Karpas-422 (cell line): ENCODE measurements at regions not wholly inside any gene's neighbourhood (a gene's known extent, or its start where the extent isn't known, plus 50 kb on each side); places are given as distances from the start of the nearest gene placed in this dataset.

Source experiments
- DNase-seq: peaks from one replicate; pipeline ENCODE4 v3.0.0-alpha.2; 2015
- H2AFZ ChIP-seq: fragments of 200-600 bp; sonication (generic); 2 replicates; pipeline ENCODE4 v1.6.1; 2014; ENCODE audit warnings: antibody characterized with exemption, low read length, mixed read lengths
- H3K27ac ChIP-seq: fragments of 200-600 bp; sonication (generic); 2 replicates; pipeline ENCODE4 v1.5.1; 2014; ENCODE audit warnings: mild to moderate bottlenecking, low read length, moderate library complexity
- H3K27me3 ChIP-seq: fragments of 200-600 bp; sonication (generic); 2 replicates; pipeline ENCODE4 v1.6.1; 2014; ENCODE audit warnings: low read length, mixed read lengths
- H3K36me3 ChIP-seq: fragments of 200-600 bp; sonication (generic); 2 replicates; pipeline ENCODE4 v1.6.1; 2014; ENCODE audit warnings: low read length, mixed read lengths; ENCODE audit not compliant: insufficient read depth
- H3K4me1 ChIP-seq: fragments of 200-600 bp; sonication (generic); 2 replicates; pipeline ENCODE4 v1.6.1; 2014; ENCODE audit warnings: mild to moderate bottlenecking, low read length, mixed read lengths
- H3K4me2 ChIP-seq: fragments of 200-600 bp; sonication (generic); 2 replicates; pipeline ENCODE4 v1.6.1; 2014; ENCODE audit warnings: low read length, low read depth, mild to moderate bottlenecking; ENCODE audit not compliant: poor library complexity, severe bottlenecking
- H3K4me3 ChIP-seq: fragments of 200-600 bp; sonication (generic); 2 replicates; pipeline ENCODE4 v1.5.1; 2014; ENCODE audit warnings: mild to moderate bottlenecking, antibody characterized with exemption, low read length, mixed read lengths
- H3K79me2 ChIP-seq: fragments of 200-600 bp; sonication (generic); 2 replicates; pipeline ENCODE4 v1.6.1; 2014; ENCODE audit warnings: mild to moderate bottlenecking, low read length, mixed read lengths
- H3K9ac ChIP-seq: fragments of 200-600 bp; sonication (generic); 2 replicates; pipeline ENCODE4 v1.6.0; 2014; ENCODE audit warnings: low read length
- H3K9me2 ChIP-seq: fragments of 200-600 bp; sonication (generic), shearing (Covaris generic); replicated peaks from 2 replicates; pipeline ENCODE4 v1.6.0; 2014; ENCODE audit warnings: mild to moderate bottlenecking, low read length, moderate library complexity; ENCODE audit not compliant: insufficient read depth
- H3K9me3 ChIP-seq: fragments of 300-700, 200-600 bp; sonication (generic); 2 replicates; pipeline ENCODE4 v1.6.1; 2014; ENCODE audit warnings: low read length, mixed read lengths
- H4K20me1 ChIP-seq: fragments of 200-600 bp; sonication (generic); 2 replicates; pipeline ENCODE4 v1.6.1; 2014; ENCODE audit warnings: mild to moderate bottlenecking, antibody characterized with exemption, low read length, low read depth; ENCODE audit not compliant: insufficient read depth

- Histone ChIP-seq H3K9ac (no peak overlapping the region), H3K9me3 (no peaks in the 10 kb centered on the region), H3K27ac (no peak overlapping the region), H2AFZ (no peak overlapping the region), H3K79me2 (no peaks in the 10 kb centered on the region), H3K27me3 (no peaks in the 10 kb centered on the region), H3K4me3 (no peak overlapping the region), H3K36me3 (no peaks in the 10 kb centered on the region), H3K4me2 (no peak overlapping the region), H4K20me1 (no peaks in the 10 kb centered on the region), H3K4me1 (no peaks in the 10 kb centered on the region), H3K9me2 (no peaks in the 10 kb centered on the region)
- DNase-seq, result no peak
Observed at GRCh38 chr4:53937918-53938317, 126.5 kb downstream of the CHIC2 start.

- DNase-seq, result no peak
- H3K79me2 ChIP-seq, result no peaks in the 10 kb centered on the region
- no peak overlapping the region for H3K4me3 ChIP-seq
- H2AFZ ChIP-seq, result no peak overlapping the region
- peaks cover 1% of the 10 kb centered on the region for H3K4me1 ChIP-seq
- H3K9me2 ChIP-seq, result no peaks in the 10 kb centered on the region
- H3K9me3 ChIP-seq, result no peaks in the 10 kb centered on the region
- H3K4me2 ChIP-seq, result no peak overlapping the region
- no peak overlapping the region for H3K9ac ChIP-seq
- H3K27me3 ChIP-seq, result no peaks in the 10 kb centered on the region
- H4K20me1 ChIP-seq, result no peaks in the 10 kb centered on the region
- no peaks in the 10 kb centered on the region for H3K36me3 ChIP-seq
- no peak overlapping the region for H3K27ac ChIP-seq
Observed at GRCh38 chr4:53937327-53937726, 127.1 kb downstream of the CHIC2 start.

GRCh38 chr4:53935780-53936179 is 128.6 kb downstream of the CHIC2 start:
- no peak for DNase-seq

GRCh38 chr4:53932796-53933610 is 131.4 kb downstream of the CHIC2 start:
- no peaks in the 10 kb centered on the region for H3K79me2 ChIP-seq
- no peaks in the 10 kb centered on the region for H3K9me2 ChIP-seq
- H2AFZ ChIP-seq, result no peak overlapping the region
- peaks cover 38% of the 10 kb centered on the region for H3K4me1 ChIP-seq
- H3K27me3 ChIP-seq, result no peaks in the 10 kb centered on the region
- H3K4me3 ChIP-seq, result no peak overlapping the region
- no peak overlapping the region for H3K27ac ChIP-seq
- H3K9ac ChIP-seq, result no peak overlapping the region
- no peak overlapping the region for H3K4me2 ChIP-seq
- H3K36me3 ChIP-seq, result no peaks in the 10 kb centered on the region
- H4K20me1 ChIP-seq, result no peaks in the 10 kb centered on the region
- no peaks in the 10 kb centered on the region for H3K9me3 ChIP-seq
- DNase-seq, result no peak

More at GRCh38 chr4:53935780-53936179, 128.6 kb downstream of the CHIC2 start:
- Histone ChIP-seq H3K4me3 (no peak overlapping the region), H3K4me2 (no peak overlapping the region), H3K9me3 (no peaks in the 10 kb centered on the region), H3K27me3 (no peaks in the 10 kb centered on the region), H3K27ac (no peak overlapping the region), H3K4me1 (peaks cover 15% of the 10 kb centered on the region), H3K9ac (no peak overlapping the region), H3K79me2 (no peaks in the 10 kb centered on the region), H3K9me2 (no peaks in the 10 kb centered on the region), H3K36me3 (no peaks in the 10 kb centered on the region), H2AFZ (no peak overlapping the region), H4K20me1 (no peaks in the 10 kb centered on the region)

- no peak for DNase-seq
- H3K27ac ChIP-seq, result peak overlapping the region; percentile 41
- no peak overlapping the region for H3K4me2 ChIP-seq
- H4K20me1 ChIP-seq, result no peaks in the 10 kb centered on the region
- H3K9me2 ChIP-seq, result no peaks in the 10 kb centered on the region
- H3K79me2 ChIP-seq, result no peaks in the 10 kb centered on the region
- H3K4me3 ChIP-seq, result no peak overlapping the region
- no peaks in the 10 kb centered on the region for H3K27me3 ChIP-seq
- no peaks in the 10 kb centered on the region for H3K9me3 ChIP-seq
- H3K9ac ChIP-seq, result no peak overlapping the region
- no peak overlapping the region for H2AFZ ChIP-seq
- peaks cover 49% of the 10 kb centered on the region for H3K4me1 ChIP-seq
- H3K36me3 ChIP-seq, result no peaks in the 10 kb centered on the region
Observed at GRCh38 chr4:53931461-53931961, 132.9 kb downstream of the CHIC2 start.

- H3K9ac ChIP-seq, result peak overlapping the region; percentile 24; the same call in 1 of the 2 replicates
- no peaks in the 10 kb centered on the region for H3K9me2 ChIP-seq
- H3K9me3 ChIP-seq, result no peaks in the 10 kb centered on the region
- peak; percentile 92 for DNase-seq
- H4K20me1 ChIP-seq, result no peaks in the 10 kb centered on the region
- 0 out of 2 replicates have a peak overlapping the region, but pooled peaks have one; percentile 11 for H2AFZ ChIP-seq
- no peaks in the 10 kb centered on the region for H3K27me3 ChIP-seq
- H3K4me2 ChIP-seq, result peak overlapping the region; percentile 29
- H3K4me1 ChIP-seq, result peaks cover 49% of the 10 kb centered on the region
- no peaks in the 10 kb centered on the region for H3K36me3 ChIP-seq
- no peak overlapping the region for H3K4me3 ChIP-seq
- no peaks in the 10 kb centered on the region for H3K79me2 ChIP-seq
- H3K27ac ChIP-seq, result peak overlapping the region; percentile 71
Observed at GRCh38 chr4:53929955-53930798, 134.2 kb downstream of the CHIC2 start.

DNA sequence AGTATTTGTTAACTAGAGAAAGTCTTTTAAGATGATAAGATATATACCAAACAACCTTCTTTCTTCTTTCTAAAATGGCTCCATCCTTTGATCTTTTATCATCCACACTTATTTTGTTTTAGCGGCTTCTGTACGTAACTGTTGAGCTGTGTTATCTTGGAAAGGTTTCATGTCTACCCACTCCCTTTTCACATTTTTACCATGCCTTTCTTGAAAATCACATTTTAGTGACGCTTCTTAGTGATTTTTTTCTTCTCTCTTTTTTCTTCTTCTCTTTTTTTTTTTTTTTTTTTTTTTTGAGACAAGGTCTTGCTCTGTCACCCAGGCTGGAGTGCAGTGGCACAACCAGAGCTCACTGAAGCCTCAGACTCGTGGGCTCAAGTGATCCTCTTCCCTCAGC is 135.1 kb downstream of the CHIC2 start:
- Histone ChIP-seq H3K9me2 (no peaks in the 10 kb centered on the region), H2AFZ (no peak overlapping the region), H4K20me1 (no peaks in the 10 kb centered on the region), H3K4me2 (no peak overlapping the region), H3K9ac (no peak overlapping the region), H3K9me3 (no peaks in the 10 kb centered on the region), H3K4me1 (peaks cover 49% of the 10 kb centered on the region), H3K36me3 (no peaks in the 10 kb centered on the region), H3K79me2 (no peaks in the 10 kb centered on the region), H3K4me3 (no peak overlapping the region), H3K27me3 (no peaks in the 10 kb centered on the region), H3K27ac (peak overlapping the region; percentile 2; the same call in 1 of the 2 replicates)
- DNase-seq, result no peak

DNA sequence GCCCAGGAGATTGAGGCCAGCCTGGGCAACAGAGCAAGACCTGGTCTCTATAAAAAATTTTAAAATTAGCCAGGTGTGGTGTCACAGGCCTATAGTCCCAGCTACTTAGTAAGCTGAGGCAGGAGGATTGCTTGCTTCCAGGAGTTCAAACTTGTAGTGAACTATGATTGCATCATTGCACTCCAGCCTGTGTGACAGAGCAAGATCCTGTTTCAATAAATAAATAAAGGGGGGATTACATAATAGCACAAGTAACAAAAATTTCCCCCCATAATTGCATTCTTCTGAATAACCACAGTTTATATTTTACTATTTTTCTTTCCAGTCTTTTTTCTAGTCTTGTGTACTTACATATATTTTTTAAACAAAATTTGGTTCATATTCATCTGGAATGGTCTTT is 135.6 kb downstream of the CHIC2 start:
- Histone ChIP-seq H3K27ac (peak overlapping the region; percentile 2; the same call in 1 of the 2 replicates), H2AFZ (no peak overlapping the region), H3K9me3 (no peaks in the 10 kb centered on the region), H3K9ac (no peak overlapping the region), H3K9me2 (no peaks in the 10 kb centered on the region), H4K20me1 (no peaks in the 10 kb centered on the region), H3K4me3 (no peak overlapping the region), H3K27me3 (no peaks in the 10 kb centered on the region), H3K4me1 (peaks cover 49% of the 10 kb centered on the region), H3K36me3 (no peaks in the 10 kb centered on the region), H3K79me2 (no peaks in the 10 kb centered on the region), H3K4me2 (no peak overlapping the region)
- DNase-seq, result no peak
